ENCODE measurements at regions not wholly inside any gene's neighbourhood (a gene's known extent, or its start where the extent isn't known, plus 50 kb on each side); places are given as distances from the start of the nearest gene placed in this dataset.

GRCh38 chrY:8572916-8573315, 764.3 kb upstream of the TSPY4 start:
- TF ChIP-seq ZNF30 (CRISPR knock-in tag; IDR thresholded peaks at IDR 0.05) (no peak), CENPT (CRISPR knock-in tag; IDR thresholded peaks at IDR 0.05; ENCODE audit: low read depth) (no peak), ZBTB10 (CRISPR knock-in tag; IDR thresholded peaks at IDR 0.05; ENCODE audit: borderline replicate concordance) (no peak), ZNF800 (CRISPR knock-in tag; IDR thresholded peaks at IDR 0.05) (no peak), HNRNPK (IDR thresholded peaks at IDR 0.05; ENCODE audit: low read depth, low read length, poor library complexity, severe bottlenecking) (no peak), MAX (IDR thresholded peaks at IDR 0.05) (no peak), CHD4 (IDR thresholded peaks at IDR 0.05; ENCODE audit: borderline replicate concordance, low read length) (no peak), GTF2F1 (IDR thresholded peaks at IDR 0.05; ENCODE audit: low read length) (no peak)
- TF ChIP-seq, protein P1, sequence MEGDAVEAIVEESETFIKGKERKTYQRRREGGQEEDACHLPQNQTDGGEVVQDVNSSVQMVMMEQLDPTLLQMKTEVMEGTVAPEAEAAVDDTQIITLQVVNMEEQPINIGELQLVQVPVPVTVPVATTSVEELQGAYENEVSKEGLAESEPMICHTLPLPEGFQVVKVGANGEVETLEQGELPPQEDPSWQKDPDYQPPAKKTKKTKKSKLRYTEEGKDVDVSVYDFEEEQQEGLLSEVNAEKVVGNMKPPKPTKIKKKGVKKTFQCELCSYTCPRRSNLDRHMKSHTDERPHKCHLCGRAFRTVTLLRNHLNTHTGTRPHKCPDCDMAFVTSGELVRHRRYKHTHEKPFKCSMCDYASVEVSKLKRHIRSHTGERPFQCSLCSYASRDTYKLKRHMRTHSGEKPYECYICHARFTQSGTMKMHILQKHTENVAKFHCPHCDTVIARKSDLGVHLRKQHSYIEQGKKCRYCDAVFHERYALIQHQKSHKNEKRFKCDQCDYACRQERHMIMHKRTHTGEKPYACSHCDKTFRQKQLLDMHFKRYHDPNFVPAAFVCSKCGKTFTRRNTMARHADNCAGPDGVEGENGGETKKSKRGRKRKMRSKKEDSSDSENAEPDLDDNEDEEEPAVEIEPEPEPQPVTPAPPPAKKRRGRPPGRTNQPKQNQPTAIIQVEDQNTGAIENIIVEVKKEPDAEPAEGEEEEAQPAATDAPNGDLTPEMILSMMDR (CRISPR knock-in tag; IDR thresholded peaks at IDR 0.05), result no peak

Data from HepG2 (cell line).